Natural killer cell (primary cell): ENCODE measurements at regions not wholly inside any gene's neighbourhood (a gene's known extent, or its start where the extent isn't known, plus 50 kb on each side); places are given as distances from the start of the nearest gene placed in this dataset.

ENCODE experiments used
- ATAC-seq, 3 donors: fragments of 150-1000 bp in 2 of 3; fragments of 200-7000 bp in 1 of 3; cut with Tn5 transposase; 1 replicate in 1 of 3; 2 replicates in 2 of 3; pipeline ENCODE4 v1.10.0; 2021; ENCODE audit warnings: mild to moderate bottlenecking in 2 of 3, moderate library complexity in 2 of 3
- DNase-seq, 2 donors: peaks; one replicate each; pipeline versions ENCODE4 v3.0.0 to v3.0.0-alpha.2; 2013 to 2021; ENCODE audit warnings: mixed read lengths in 1 of 2
- H3K27ac ChIP-seq: one replicate; pipeline ENCODE4 v1.5.1; 2013; ENCODE audit warnings: mild to moderate bottlenecking, low read length
- H3K27me3 ChIP-seq: one replicate; pipeline ENCODE4 v1.6.1; 2013; ENCODE audit warnings: low read length; ENCODE audit not compliant: control insufficient read depth, insufficient read depth
- H3K36me3 ChIP-seq: one replicate; pipeline ENCODE4 v1.6.1; 2013; ENCODE audit warnings: low read length; ENCODE audit not compliant: control insufficient read depth, insufficient read depth
- H3K4me1 ChIP-seq: one replicate; pipeline ENCODE4 v1.6.1; 2013; ENCODE audit warnings: low read length; ENCODE audit not compliant: control insufficient read depth, insufficient read depth
- H3K4me3 ChIP-seq: one replicate; pipeline ENCODE4 v1.5.1; 2013; ENCODE audit warnings: low read length
- H3K9me3 ChIP-seq: one replicate; pipeline ENCODE4 v1.6.1; 2013; ENCODE audit warnings: low read length; ENCODE audit not compliant: control insufficient read depth, insufficient read depth
- H3K27ac Mint-ChIP-seq, 2 donors: one replicate each; pipeline ENCODE4 v1.8.0; 2022; ENCODE audit warnings: mild to moderate bottlenecking in 2 of 2, mixed read lengths in 2 of 2, moderate library complexity in 1 of 2
- H3K27me3 Mint-ChIP-seq, 2 donors: one replicate each; pipeline ENCODE4 v1.8.0; 2022; ENCODE audit warnings: low read depth in 2 of 2, mixed read lengths in 2 of 2
- H3K36me3 Mint-ChIP-seq: one replicate; pipeline ENCODE4 v1.8.0; 2022; ENCODE audit warnings: mixed read lengths
- H3K4me1 Mint-ChIP-seq, 2 donors: one replicate each; pipeline ENCODE4 v1.8.0; 2022; ENCODE audit warnings: mixed read lengths in 2 of 2
- H3K4me3 Mint-ChIP-seq: one replicate; pipeline ENCODE4 v1.8.0; 2022; ENCODE audit warnings: mild to moderate bottlenecking, moderate library complexity, mixed read lengths
- H3K9me3 Mint-ChIP-seq, 2 donors: one replicate each; pipeline ENCODE4 v1.8.0; 2022; ENCODE audit warnings: mixed read lengths in 2 of 2
- CTCF ChIP-seq: fragments of 200-600 bp; IDR thresholded peaks from one replicate; pipeline ENCODE4 v1.8.0; 2022; ENCODE audit warnings: antibody characterized with exemption
- WGBS: methylation state at CpG from one replicate; pipeline ENCODE4 v1.1.7; 2013; ENCODE audit warnings: missing lambda C conversion rate; ENCODE audit not compliant: insufficient coverage; 5-methylcytosine and 5-hydroxymethylcytosine counted together
- intact Hi-C: fragments of 100-400 bp; cut with micrococcal nuclease; formaldehyde crosslinking; loops from one replicate; pipeline ENCODE4 v1.14.2; 2022

GRCh38 chr3:193863657-193864357 lies 270.8 kb downstream of the OPA1 start:
- Mint-ChIP-seq H3K4me3 (no peak overlapping the region), H3K4me1 (peaks cover 0 to 4% of the 10 kb centered on the region in 2 donors), H3K9me3 (no peaks in the 10 kb centered on the region), H3K36me3 (no peaks in the 10 kb centered on the region), H3K27ac (no peak overlapping the region), H3K27me3 (peaks cover 16 to 18% of the 10 kb centered on the region in 2 donors)
- no peak overlapping the region for H3K4me3 ChIP-seq
- H3K36me3 ChIP-seq: no peaks in the 10 kb centered on the region
- ATAC-seq (no peak), DNase-seq (no peak)
- no peaks in the 10 kb centered on the region for H3K9me3 ChIP-seq
- H3K4me1 ChIP-seq: peaks cover 15% of the 10 kb centered on the region
- H3K27ac ChIP-seq: no peak overlapping the region
- intact Hi-C loops: no loop called here
- 91% methylated on average over 9 of the region's 9 CpGs for WGBS
- H3K27me3 ChIP-seq: no peaks in the 10 kb centered on the region
- no peak for TF ChIP-seq CTCF

GRCh38 chr3:193865339-193865738 lies 270.6 kb upstream of the HES1 start:
- intact Hi-C loops: no loop called here
- Mint-ChIP-seq H3K27ac (no peak overlapping the region), H3K27me3 (peaks cover 22 to 23% of the 10 kb centered on the region in 2 donors), H3K4me1 (peaks cover 4 to 9% of the 10 kb centered on the region in 2 donors), H3K4me3 (no peak overlapping the region), H3K36me3 (no peaks in the 10 kb centered on the region), H3K9me3 (no peaks in the 10 kb centered on the region)
- no peak for TF ChIP-seq CTCF
- no peak overlapping the region for H3K4me3 ChIP-seq
- no peak overlapping the region for H3K27ac ChIP-seq
- H3K27me3 ChIP-seq: peaks cover 4% of the 10 kb centered on the region
- 95% methylated on average over 1 of the region's 1 CpG for WGBS
- no peak for DNase-seq
- no peaks in the 10 kb centered on the region for H3K9me3 ChIP-seq
- ATAC-seq: no peak
- no peaks in the 10 kb centered on the region for H3K36me3 ChIP-seq
- H3K4me1 ChIP-seq: peaks cover 30% of the 10 kb centered on the region

GRCh38 chr3:193865896-193866480 lies 270.0 kb upstream of the HES1 start:
- no peak for TF ChIP-seq CTCF
- no peak overlapping the region for H3K27ac Mint-ChIP-seq
- Histone ChIP-seq H3K4me1 (peaks cover 30% of the 10 kb centered on the region), H3K36me3 (no peaks in the 10 kb centered on the region), H3K4me3 (no peak overlapping the region), H3K9me3 (no peaks in the 10 kb centered on the region), H3K27me3 (peaks cover 4% of the 10 kb centered on the region), H3K27ac (no peak overlapping the region)
- H3K36me3 Mint-ChIP-seq: no peaks in the 10 kb centered on the region
- intact Hi-C loops: no loop called here
- ATAC-seq: no peak
- H3K27me3 Mint-ChIP-seq: peaks cover 26% of the 10 kb centered on the region in 2 donors
- H3K9me3 Mint-ChIP-seq: no peaks in the 10 kb centered on the region
- peaks cover 4 to 9% of the 10 kb centered on the region in 2 donors for H3K4me1 Mint-ChIP-seq
- H3K4me3 Mint-ChIP-seq: no peak overlapping the region
- WGBS: 55% methylated on average over 4 of the region's 4 CpGs
- no peak for DNase-seq
